ENCODE measurements at regions not wholly inside any gene's neighbourhood (a gene's known extent, or its start where the extent isn't known, plus 50 kb on each side); places are given as distances from the start of the nearest gene placed in this dataset.

DNA sequence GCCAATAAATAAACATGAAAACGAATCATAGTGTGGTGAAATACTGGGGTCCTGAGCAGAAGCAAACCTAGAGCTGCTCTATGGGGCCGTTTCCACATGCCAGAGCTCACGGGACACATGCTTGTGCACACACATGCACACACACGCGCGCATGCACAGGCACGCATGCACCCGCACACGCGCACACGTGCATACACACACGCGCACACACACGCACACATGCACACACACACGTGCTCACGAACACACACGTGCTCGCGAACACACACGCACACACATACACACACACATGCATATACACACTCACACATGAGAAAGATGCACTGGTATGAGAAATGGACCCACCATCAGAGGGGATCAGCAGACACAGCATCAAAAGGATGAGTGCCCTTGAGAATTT lies 52.2 kb upstream of the DNAJA2 start:
- no peak for TF ChIP-seq SUZ12 (IDR thresholded peaks at IDR 0.05)
- TF ChIP-seq SP1 (IDR thresholded peaks at IDR 0.05): no peak
- no peak for TF ChIP-seq ELF4 (IDR thresholded peaks at IDR 0.05)
- TF ChIP-seq BHLHE40 (IDR thresholded peaks at IDR 0.05; ENCODE audit: borderline replicate concordance): no peak
- TF ChIP-seq FOXM1 (IDR thresholded peaks at IDR 0.05; ENCODE audit: borderline replicate concordance): no peak
- no peak for TF ChIP-seq HDGF (IDR thresholded peaks at IDR 0.05; ENCODE audit: borderline replicate concordance)
- TF ChIP-seq LEF1 (IDR thresholded peaks at IDR 0.05; ENCODE audit: borderline replicate concordance): no peak
- TF ChIP-seq L3MBTL2 (conservative IDR thresholded peaks at IDR 0.05): no peak
- no peak for TF ChIP-seq NFRKB (IDR thresholded peaks at IDR 0.05)
- TF ChIP-seq, protein P1, sequence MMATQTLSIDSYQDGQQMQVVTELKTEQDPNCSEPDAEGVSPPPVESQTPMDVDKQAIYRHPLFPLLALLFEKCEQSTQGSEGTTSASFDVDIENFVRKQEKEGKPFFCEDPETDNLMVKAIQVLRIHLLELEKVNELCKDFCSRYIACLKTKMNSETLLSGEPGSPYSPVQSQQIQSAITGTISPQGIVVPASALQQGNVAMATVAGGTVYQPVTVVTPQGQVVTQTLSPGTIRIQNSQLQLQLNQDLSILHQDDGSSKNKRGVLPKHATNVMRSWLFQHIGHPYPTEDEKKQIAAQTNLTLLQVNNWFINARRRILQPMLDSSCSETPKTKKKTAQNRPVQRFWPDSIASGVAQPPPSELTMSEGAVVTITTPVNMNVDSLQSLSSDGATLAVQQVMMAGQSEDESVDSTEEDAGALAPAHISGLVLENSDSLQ (IDR thresholded peaks at IDR 0.05): no peak
- TF ChIP-seq ZNF384 (IDR thresholded peaks at IDR 0.05): no peak
- TF ChIP-seq FOXA1 (IDR thresholded peaks at IDR 0.05): no peak
- no peak for TF ChIP-seq CTBP1 (IDR thresholded peaks at IDR 0.05; ENCODE audit: borderline replicate concordance)
- TF ChIP-seq FOXK2 (IDR thresholded peaks at IDR 0.05): no peak

All from HEK293T (cell line).